Neural progenitor cell (in vitro differentiated cells): ENCODE measurements at regions not wholly inside any gene's neighbourhood (a gene's known extent, or its start where the extent isn't known, plus 50 kb on each side); places are given as distances from the start of the nearest gene placed in this dataset.

ENCODE experiments used
- DNase-seq: peaks from one replicate; pipeline ENCODE4 v3.0.0-alpha.2; 2016; ENCODE audit warnings: low spot score
- H2AFZ ChIP-seq: fragments of 200-600 bp; sonication (generic); replicated peaks from 2 replicates; pipeline ENCODE4 v1.6.1; 2016; ENCODE audit warnings: antibody characterized with exemption
- H3F3A ChIP-seq: fragments of 200-600 bp; sonication (generic); 2 replicates; pipeline ENCODE4 v1.6.1; 2016; ENCODE audit warnings: antibody characterized with exemption, low read depth
- H3K27ac ChIP-seq: fragments of 200-600 bp; sonication (generic); 2 replicates; pipeline ENCODE4 v1.5.1; 2016; ENCODE audit warnings: mild to moderate bottlenecking
- H3K27me3 ChIP-seq: fragments of 200-600 bp; sonication (generic); 2 replicates; pipeline ENCODE4 v1.6.1; 2016; ENCODE audit warnings: mild to moderate bottlenecking, moderate library complexity
- H3K36me3 ChIP-seq: fragments of 200-600 bp; sonication (generic); 2 replicates; pipeline ENCODE4 v1.5.1; 2016
- H3K4me1 ChIP-seq: fragments of 200-600 bp; sonication (generic); 2 replicates; pipeline ENCODE4 v1.6.1; 2016; ENCODE audit warnings: mixed run types
- H3K4me2 ChIP-seq: fragments of 200-600 bp; sonication (generic); 2 replicates; pipeline ENCODE4 v1.6.1; 2016
- H3K4me3 ChIP-seq: fragments of 200-600 bp; sonication (generic); 2 replicates; pipeline ENCODE4 v1.5.1; 2016
- H3K79me2 ChIP-seq: fragments of 200-600 bp; sonication (generic); 2 replicates; pipeline ENCODE4 v1.6.1; 2016; ENCODE audit warnings: low read depth
- H3K9ac ChIP-seq: fragments of 200-600 bp; sonication (generic); 2 replicates; pipeline ENCODE4 v1.6.1; 2016
- H3K9me3 ChIP-seq: fragments of 200-600 bp; sonication (generic); 2 replicates; pipeline ENCODE4 v1.5.1; 2016; ENCODE audit warnings: low read depth
- H4K20me1 ChIP-seq: fragments of 200-600 bp; sonication (generic); 2 replicates; pipeline ENCODE4 v1.6.1; 2016; ENCODE audit warnings: low read depth
- H3K27ac Mint-ChIP-seq: 3 replicates; pipeline ENCODE4 v1.8.0; 2021; ENCODE audit warnings: mixed read lengths
- H3K27me3 Mint-ChIP-seq: 2 replicates; pipeline ENCODE4 v1.8.0; 2022; ENCODE audit warnings: low read depth, mild to moderate bottlenecking, inconsistent platforms, moderate library complexity, mixed read lengths; ENCODE audit not compliant: insufficient read depth
- H3K36me3 Mint-ChIP-seq: 3 replicates; pipeline ENCODE4 v1.8.0; 2021; ENCODE audit warnings: mixed read lengths
- H3K4me1 Mint-ChIP-seq: 3 replicates; pipeline ENCODE4 v1.8.0; 2021; ENCODE audit warnings: mixed read lengths
- H3K4me3 Mint-ChIP-seq: 3 replicates; pipeline ENCODE4 v1.8.0; 2021; ENCODE audit warnings: mild to moderate bottlenecking, moderate library complexity, mixed read lengths
- H3K9me3 Mint-ChIP-seq: 3 replicates; pipeline ENCODE4 v1.8.0; 2020; ENCODE audit warnings: mixed read lengths
- EZH2 ChIP-seq: fragments of 200-600 bp; sonication (generic); IDR thresholded peaks from 2 replicates; pipeline ENCODE4 v1.6.1; 2017; ENCODE audit warnings: antibody characterized with exemption, mild to moderate bottlenecking, moderate library complexity
- EZH2phosphoT487 ChIP-seq: fragments of 200-600 bp; sonication (generic); IDR thresholded peaks from 2 replicates; pipeline ENCODE4 v1.6.1; 2017; ENCODE audit warnings: antibody characterized with exemption
- TF ChIP-seq, protein P1 (sequence below): fragments of 200-600 bp; sonication (generic); IDR thresholded peaks from 2 replicates; pipeline ENCODE4 v1.5.1; 2017; ENCODE audit warnings: antibody characterized with exemption, mild to moderate bottlenecking

DNA sequence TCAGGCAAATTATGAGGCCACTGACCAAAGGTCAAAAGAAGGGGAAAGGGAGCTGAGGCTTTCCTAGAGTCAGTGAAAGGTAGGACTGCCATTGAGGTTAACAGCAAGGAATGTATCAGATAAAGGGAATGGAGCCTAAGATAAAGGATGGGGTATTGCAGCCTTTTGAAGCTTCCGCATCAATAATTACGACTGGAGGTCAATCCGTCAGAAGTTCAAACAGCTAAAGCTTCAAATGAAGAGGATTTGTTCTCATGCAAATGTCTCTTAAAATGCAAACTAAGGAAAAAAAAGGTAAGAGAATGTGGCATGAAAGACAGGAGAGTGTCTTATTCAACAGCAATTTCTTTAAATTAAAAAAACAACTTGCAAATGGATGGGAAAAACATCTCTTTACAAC, 341.1 kb upstream of the RGMB start:
- peaks cover 14% of the 10 kb centered on the region for H3F3A ChIP-seq
- H3K9ac ChIP-seq = no peak overlapping the region
- Mint-ChIP-seq H3K27ac (no peak overlapping the region), H3K36me3 (no peaks in the 10 kb centered on the region), H3K9me3 (peaks cover 3% of the 10 kb centered on the region), H3K4me1 (peaks cover 5% of the 10 kb centered on the region), H3K27me3 (peaks cover 2% of the 10 kb centered on the region), H3K4me3 (no peak overlapping the region)
- no peaks in the 10 kb centered on the region for H3K36me3 ChIP-seq
- TF ChIP-seq, protein P1, sequence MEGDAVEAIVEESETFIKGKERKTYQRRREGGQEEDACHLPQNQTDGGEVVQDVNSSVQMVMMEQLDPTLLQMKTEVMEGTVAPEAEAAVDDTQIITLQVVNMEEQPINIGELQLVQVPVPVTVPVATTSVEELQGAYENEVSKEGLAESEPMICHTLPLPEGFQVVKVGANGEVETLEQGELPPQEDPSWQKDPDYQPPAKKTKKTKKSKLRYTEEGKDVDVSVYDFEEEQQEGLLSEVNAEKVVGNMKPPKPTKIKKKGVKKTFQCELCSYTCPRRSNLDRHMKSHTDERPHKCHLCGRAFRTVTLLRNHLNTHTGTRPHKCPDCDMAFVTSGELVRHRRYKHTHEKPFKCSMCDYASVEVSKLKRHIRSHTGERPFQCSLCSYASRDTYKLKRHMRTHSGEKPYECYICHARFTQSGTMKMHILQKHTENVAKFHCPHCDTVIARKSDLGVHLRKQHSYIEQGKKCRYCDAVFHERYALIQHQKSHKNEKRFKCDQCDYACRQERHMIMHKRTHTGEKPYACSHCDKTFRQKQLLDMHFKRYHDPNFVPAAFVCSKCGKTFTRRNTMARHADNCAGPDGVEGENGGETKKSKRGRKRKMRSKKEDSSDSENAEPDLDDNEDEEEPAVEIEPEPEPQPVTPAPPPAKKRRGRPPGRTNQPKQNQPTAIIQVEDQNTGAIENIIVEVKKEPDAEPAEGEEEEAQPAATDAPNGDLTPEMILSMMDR = no peak
- no peak for TF ChIP-seq EZH2phosphoT487
- TF ChIP-seq EZH2 = no peak
- H3K4me1 ChIP-seq = peaks cover 19% of the 10 kb centered on the region
- H3K9me3 ChIP-seq = no peaks in the 10 kb centered on the region
- no peaks in the 10 kb centered on the region for H3K79me2 ChIP-seq
- H3K4me3 ChIP-seq = no peak overlapping the region
- no peaks in the 10 kb centered on the region for H4K20me1 ChIP-seq
- peak overlapping the region; percentile 59 for H3K4me2 ChIP-seq
- no peaks in the 10 kb centered on the region for H3K27me3 ChIP-seq
- H3K27ac ChIP-seq = no peak overlapping the region
- peak overlapping the region; percentile 52 for H2AFZ ChIP-seq
- peak; percentile 44 for DNase-seq

DNA sequence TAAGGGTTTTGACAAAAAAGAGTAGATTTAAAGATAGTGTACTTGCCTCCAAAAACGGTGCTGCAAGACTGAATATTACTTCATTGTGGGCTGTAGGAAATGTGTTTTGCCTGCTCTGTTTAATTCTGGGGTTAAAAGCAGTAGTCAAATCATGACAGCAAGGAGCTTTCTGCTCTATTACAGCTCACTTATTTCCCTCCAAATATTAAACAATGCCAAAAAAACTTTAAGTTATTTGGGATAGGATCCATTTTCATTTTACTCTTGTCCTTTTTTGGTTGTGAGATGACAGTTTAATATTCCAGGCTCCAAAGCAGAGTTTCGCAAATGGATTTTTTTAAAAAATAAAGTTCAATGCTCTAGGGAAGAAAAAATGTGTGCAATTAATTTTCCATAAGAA, 340.4 kb upstream of the RGMB start:
- H3K9me3 Mint-ChIP-seq = peaks cover 3% of the 10 kb centered on the region
- H3K4me3 Mint-ChIP-seq = no peak overlapping the region
- TF ChIP-seq EZH2 (no peak), EZH2phosphoT487 (no peak)
- TF ChIP-seq, protein P1 = no peak
- H3K27ac ChIP-seq = no peak overlapping the region
- no peaks in the 10 kb centered on the region for H3K79me2 ChIP-seq
- peaks cover 5% of the 10 kb centered on the region for H3K4me1 Mint-ChIP-seq
- DNase-seq = no peak
- peaks cover 2% of the 10 kb centered on the region for H3K27me3 Mint-ChIP-seq
- no peaks in the 10 kb centered on the region for H3K36me3 ChIP-seq
- no peaks in the 10 kb centered on the region for H3K9me3 ChIP-seq
- H3K4me2 ChIP-seq = peak overlapping the region; percentile 59
- no peak overlapping the region for H3K27ac Mint-ChIP-seq
- no peaks in the 10 kb centered on the region for H3K36me3 Mint-ChIP-seq
- H2AFZ ChIP-seq = peak overlapping the region; percentile 52
- H3K4me1 ChIP-seq = peaks cover 16% of the 10 kb centered on the region
- H4K20me1 ChIP-seq = no peaks in the 10 kb centered on the region
- H3K27me3 ChIP-seq = no peaks in the 10 kb centered on the region
- H3K9ac ChIP-seq = no peak overlapping the region
- peaks cover 14% of the 10 kb centered on the region for H3F3A ChIP-seq
- H3K4me3 ChIP-seq = no peak overlapping the region

DNA sequence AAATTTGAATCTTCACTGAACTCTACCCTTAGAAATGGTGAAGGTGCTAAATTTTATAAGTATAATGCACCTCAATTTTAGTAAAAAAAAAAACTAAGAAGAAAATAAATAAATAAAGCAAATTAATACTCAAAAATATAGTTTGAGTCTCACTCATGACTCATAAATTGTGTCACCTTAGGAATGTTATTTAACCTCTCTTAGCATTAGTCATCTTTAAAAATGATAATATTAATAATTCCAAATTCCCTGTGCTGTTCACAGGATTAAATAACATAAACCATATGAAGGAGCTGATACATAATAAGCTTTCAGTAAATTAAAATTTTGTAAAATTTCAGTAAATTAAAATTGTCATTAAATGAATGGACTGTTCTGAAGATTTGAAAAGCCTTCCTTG, 339.8 kb upstream of the RGMB start:
- TF ChIP-seq, protein P1 = no peak
- TF ChIP-seq EZH2phosphoT487 = no peak
- TF ChIP-seq EZH2 = no peak
- H3K27me3 Mint-ChIP-seq = peaks cover 2% of the 10 kb centered on the region

More for the DNA sequence above, 339.8 kb upstream of the RGMB start:
- peaks cover 14% of the 10 kb centered on the region for H3F3A ChIP-seq
- H3K4me1 ChIP-seq = peaks cover 16% of the 10 kb centered on the region
- no peaks in the 10 kb centered on the region for H4K20me1 ChIP-seq
- H3K36me3 ChIP-seq = no peaks in the 10 kb centered on the region
- H3K9ac ChIP-seq = no peak overlapping the region
- H3K27me3 ChIP-seq = no peaks in the 10 kb centered on the region
- no peaks in the 10 kb centered on the region for H3K79me2 ChIP-seq
- Mint-ChIP-seq H3K4me1 (peaks cover 5% of the 10 kb centered on the region), H3K4me3 (no peak overlapping the region), H3K36me3 (no peaks in the 10 kb centered on the region), H3K9me3 (peaks cover 3% of the 10 kb centered on the region), H3K27ac (no peak overlapping the region)
- no peak for DNase-seq
- no peak overlapping the region for H3K4me3 ChIP-seq
- H3K9me3 ChIP-seq = no peaks in the 10 kb centered on the region
- no peak overlapping the region for H2AFZ ChIP-seq
- H3K4me2 ChIP-seq = no peak overlapping the region
- H3K27ac ChIP-seq = no peak overlapping the region
